ENCODE measurements at regions not wholly inside any gene's neighbourhood (a gene's known extent, or its start where the extent isn't known, plus 50 kb on each side); places are given as distances from the start of the nearest gene placed in this dataset.

DNA sequence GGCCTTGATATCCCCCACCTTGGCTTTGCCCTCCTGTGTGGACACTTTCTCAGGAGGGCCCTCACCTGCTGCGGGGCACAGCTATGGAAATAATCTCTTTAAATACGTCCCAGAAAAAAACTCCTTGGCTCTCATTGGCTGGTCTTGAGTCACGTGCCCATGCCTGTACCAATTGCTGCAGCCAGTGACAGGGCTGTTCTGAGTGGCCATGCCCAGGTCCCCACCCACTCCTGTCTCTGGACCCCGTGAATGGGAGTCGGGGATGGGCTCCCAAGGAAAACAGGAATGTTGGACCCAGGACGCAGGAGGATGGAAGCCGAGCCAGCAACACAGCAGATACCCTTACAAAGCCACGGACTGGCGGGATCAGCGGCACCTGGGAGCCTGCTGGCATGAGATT, 53.1 kb upstream of the CDR2 start:
- H3K9me3 Mint-ChIP-seq: no peaks in the 10 kb centered on the region
- intact Hi-C loops (cut with DNase I, micrococcal nuclease): loop anchor here in 1 of 2 experiments (10.0 kb wide), 1 partner anchor 53 kb away; the partner anchor contains the start of gene CDR2
- Histone ChIP-seq H3K27ac (ENCODE audit: low read depth in 1 of 2, low read length in 2 of 2) (no peak overlapping the region), H3K9me3 (ENCODE audit: control insufficient read depth in 1 of 2, insufficient read depth in 1 of 2, low read length in 2 of 2) (no peaks in the 10 kb centered on the region), H3K4me1 (ENCODE audit: insufficient read depth, low read length) (no peaks in the 10 kb centered on the region), H3K27me3 (ENCODE audit: control insufficient read depth in 1 of 2, insufficient read depth in 2 of 2, low read length in 2 of 2) (no peaks in the 10 kb centered on the region), H3K36me3 (ENCODE audit: insufficient read depth, low read length) (peaks cover 27% of the 10 kb centered on the region), H3K4me3 (ENCODE audit: low read length) (no peak overlapping the region)
- DNase-seq (no peak), ATAC-seq (ENCODE audit: poor library complexity) (no peak)
- no peak overlapping the region for H3K4me3 Mint-ChIP-seq
- peaks cover 69% of the 10 kb centered on the region for H3K36me3 Mint-ChIP-seq (ENCODE audit: low read depth)
- no peaks in the 10 kb centered on the region for H3K27me3 Mint-ChIP-seq
- TF ChIP-seq, protein P1, sequence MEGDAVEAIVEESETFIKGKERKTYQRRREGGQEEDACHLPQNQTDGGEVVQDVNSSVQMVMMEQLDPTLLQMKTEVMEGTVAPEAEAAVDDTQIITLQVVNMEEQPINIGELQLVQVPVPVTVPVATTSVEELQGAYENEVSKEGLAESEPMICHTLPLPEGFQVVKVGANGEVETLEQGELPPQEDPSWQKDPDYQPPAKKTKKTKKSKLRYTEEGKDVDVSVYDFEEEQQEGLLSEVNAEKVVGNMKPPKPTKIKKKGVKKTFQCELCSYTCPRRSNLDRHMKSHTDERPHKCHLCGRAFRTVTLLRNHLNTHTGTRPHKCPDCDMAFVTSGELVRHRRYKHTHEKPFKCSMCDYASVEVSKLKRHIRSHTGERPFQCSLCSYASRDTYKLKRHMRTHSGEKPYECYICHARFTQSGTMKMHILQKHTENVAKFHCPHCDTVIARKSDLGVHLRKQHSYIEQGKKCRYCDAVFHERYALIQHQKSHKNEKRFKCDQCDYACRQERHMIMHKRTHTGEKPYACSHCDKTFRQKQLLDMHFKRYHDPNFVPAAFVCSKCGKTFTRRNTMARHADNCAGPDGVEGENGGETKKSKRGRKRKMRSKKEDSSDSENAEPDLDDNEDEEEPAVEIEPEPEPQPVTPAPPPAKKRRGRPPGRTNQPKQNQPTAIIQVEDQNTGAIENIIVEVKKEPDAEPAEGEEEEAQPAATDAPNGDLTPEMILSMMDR (IDR thresholded peaks at IDR 0.05): no peak
- no peak overlapping the region for H3K27ac Mint-ChIP-seq
- H3K4me1 Mint-ChIP-seq (ENCODE audit: low read depth): peaks cover 5% of the 10 kb centered on the region
- CTCF ChIA-PET: no interaction called here
- POLR2A ChIA-PET: no interaction called here

DNA sequence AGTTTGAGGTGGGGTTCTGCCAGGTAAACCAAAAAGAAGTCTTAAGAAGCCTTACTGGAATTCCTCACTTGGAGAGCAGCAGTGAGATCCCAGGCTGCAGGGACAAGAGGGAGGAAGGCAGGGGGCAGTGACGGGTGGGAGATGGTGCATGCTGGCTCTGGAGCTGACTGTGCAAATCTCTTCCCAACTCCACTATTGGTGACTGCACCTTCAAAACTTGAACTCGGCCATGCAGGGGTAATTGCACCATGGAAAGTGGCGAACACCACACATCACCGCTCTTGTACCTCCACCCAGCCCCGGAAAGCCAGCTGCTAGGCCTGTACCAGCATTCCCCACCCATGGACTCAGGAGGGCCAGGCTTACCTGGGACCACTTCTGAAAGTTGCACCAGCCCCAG, 51.4 kb upstream of the CDR2 start:
- DNase-seq: no peak
- Histone ChIP-seq H3K27ac (ENCODE audit: low read depth in 1 of 2, low read length in 2 of 2) (no peak overlapping the region), H3K4me3 (ENCODE audit: low read length) (no peak overlapping the region), H3K27me3 (ENCODE audit: control insufficient read depth in 1 of 2, insufficient read depth in 2 of 2, low read length in 2 of 2) (no peaks in the 10 kb centered on the region), H3K4me1 (ENCODE audit: insufficient read depth, low read length) (no peaks in the 10 kb centered on the region), H3K9me3 (ENCODE audit: control insufficient read depth in 1 of 2, insufficient read depth in 1 of 2, low read length in 2 of 2) (no peaks in the 10 kb centered on the region), H3K36me3 (ENCODE audit: insufficient read depth, low read length) (peaks cover 27% of the 10 kb centered on the region)
- H3K36me3 Mint-ChIP-seq (ENCODE audit: low read depth): peaks cover 76% of the 10 kb centered on the region
- no peak overlapping the region for H3K27ac Mint-ChIP-seq
- H3K4me1 Mint-ChIP-seq (ENCODE audit: low read depth): peaks cover 5% of the 10 kb centered on the region
- intact Hi-C loops (cut with DNase I, micrococcal nuclease): loop anchor here in 1 of 2 experiments (10.0 kb wide), 1 partner anchor 51 kb away; the partner anchor contains the start of gene CDR2
- ChIA-PET POLR2A (no interaction called here), CTCF (no interaction called here)
- H3K9me3 Mint-ChIP-seq: no peaks in the 10 kb centered on the region
- no peak for ATAC-seq (ENCODE audit: poor library complexity)
- TF ChIP-seq, protein P1 (IDR thresholded peaks at IDR 0.05): no peak
- no peak overlapping the region for H3K4me3 Mint-ChIP-seq
- no peaks in the 10 kb centered on the region for H3K27me3 Mint-ChIP-seq

DNA sequence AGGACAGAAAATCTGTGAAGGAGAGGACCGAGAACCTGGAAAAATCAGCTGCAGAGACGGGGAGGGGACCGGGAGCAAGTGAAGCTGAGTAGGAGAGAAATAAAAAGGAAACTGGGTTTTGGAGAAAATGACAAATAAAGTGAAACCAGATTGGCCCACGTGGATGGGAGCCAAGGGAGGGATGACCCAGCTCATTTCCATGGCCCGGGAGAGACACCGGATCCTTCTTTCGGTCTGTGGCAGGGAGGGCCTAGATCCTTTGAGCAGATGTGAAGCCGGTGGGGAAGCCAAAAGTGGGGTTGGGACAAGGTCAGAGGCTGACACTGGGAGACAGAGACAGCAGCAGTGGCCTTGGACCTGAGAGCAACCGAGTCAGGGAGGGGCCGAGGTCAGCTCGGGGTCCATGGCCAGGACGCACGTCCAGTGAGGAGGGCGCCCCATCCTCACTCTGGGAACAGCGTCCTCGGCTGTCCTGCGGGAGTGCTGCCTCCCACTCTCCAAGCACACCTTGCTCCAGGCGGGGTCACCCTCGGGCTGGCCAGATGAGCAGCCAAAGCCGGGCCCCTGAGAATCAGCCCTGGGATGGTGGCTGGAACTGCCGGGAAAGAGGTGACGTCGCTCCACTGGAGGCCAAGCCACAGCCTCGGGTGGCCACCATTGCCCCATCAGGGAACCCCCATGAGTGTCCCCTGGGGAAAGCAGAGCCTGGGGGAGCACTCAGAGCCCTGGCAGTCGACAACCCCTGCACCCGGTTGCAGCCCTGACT, 50.8 kb upstream of the CDR2 start:
- no peak overlapping the region for H3K4me3 Mint-ChIP-seq
- no peaks in the 10 kb centered on the region for H3K27me3 ChIP-seq (ENCODE audit: control insufficient read depth in 1 of 2, insufficient read depth in 2 of 2, low read length in 2 of 2)
- no peaks in the 10 kb centered on the region for H3K9me3 Mint-ChIP-seq
- DNase-seq: no peak
- ChIA-PET POLR2A (no interaction called here), CTCF (no interaction called here)
- H3K9me3 ChIP-seq (ENCODE audit: control insufficient read depth in 1 of 2, insufficient read depth in 1 of 2, low read length in 2 of 2): no peaks in the 10 kb centered on the region
- H3K36me3 ChIP-seq (ENCODE audit: insufficient read depth, low read length): peaks cover 27% of the 10 kb centered on the region
- no peak for ATAC-seq (ENCODE audit: poor library complexity)
- peaks cover 77% of the 10 kb centered on the region for H3K36me3 Mint-ChIP-seq (ENCODE audit: low read depth)
- no peak overlapping the region for H3K27ac ChIP-seq (ENCODE audit: low read depth in 1 of 2, low read length in 2 of 2)
- TF ChIP-seq, protein P1 (IDR thresholded peaks at IDR 0.05): no peak
- H3K27me3 Mint-ChIP-seq: no peaks in the 10 kb centered on the region
- H3K27ac Mint-ChIP-seq: peak overlapping the region; percentile 4
- intact Hi-C loops (cut with DNase I, micrococcal nuclease): loop anchor here in 1 of 2 experiments (10.0 kb wide), 1 partner anchor 50 kb away; the partner anchor contains the start of gene CDR2
- no peaks in the 10 kb centered on the region for H3K4me1 ChIP-seq (ENCODE audit: insufficient read depth, low read length)
- no peak overlapping the region for H3K4me3 ChIP-seq (ENCODE audit: low read length)
- peaks cover 5% of the 10 kb centered on the region for H3K4me1 Mint-ChIP-seq (ENCODE audit: low read depth)
